ENCODE measurements at regions not wholly inside any gene's neighbourhood (a gene's known extent, or its start where the extent isn't known, plus 50 kb on each side); places are given as distances from the start of the nearest gene placed in this dataset.

GRCh38 chr6:115706324-115706723, 354.4 kb downstream of the FRK start:
- Histone ChIP-seq H3K4me3 (replicated peaks in 1 of 3; ENCODE audit: low read depth in 2 of 3, low read length in 3 of 3) (no peak overlapping the region), H3K27ac (ENCODE audit: low read depth in 1 of 2, low read length in 2 of 2) (no peak overlapping the region), H3K9me3 (replicated peaks in 1 of 2; ENCODE audit: control insufficient read depth in 1 of 2, insufficient read depth in 1 of 2, low read length in 2 of 2) (peaks cover 15 to 24% of the 10 kb centered on the region in 2 donors), H3K79me2 (ENCODE audit: insufficient read depth, low read length) (no peaks in the 10 kb centered on the region), H3K27me3 (ENCODE audit: control insufficient read depth in 2 of 2, insufficient read depth in 2 of 2, low read length in 2 of 2) (no peaks in the 10 kb centered on the region), H3K4me1 (ENCODE audit: control insufficient read depth in 1 of 2, insufficient read depth in 2 of 2, low read length in 2 of 2) (no peaks in the 10 kb centered on the region), H4K20me1 (ENCODE audit: insufficient read depth, low read length) (no peaks in the 10 kb centered on the region), H2AFZ (ENCODE audit: insufficient read depth, low read depth, low read length, poor library complexity, severe bottlenecking) (no peak overlapping the region), H3K9ac (ENCODE audit: insufficient read depth, low read length, poor library complexity, severe bottlenecking) (no peak overlapping the region), H3K36me3 (replicated peaks in 1 of 2; ENCODE audit: control insufficient read depth in 1 of 2, insufficient read depth in 2 of 2, low read length in 2 of 2) (no peaks in the 10 kb centered on the region), H3K4me2 (replicated peaks; ENCODE audit: extremely low read depth, low read length, poor library complexity, severe bottlenecking) (no peak overlapping the region)
- Mint-ChIP-seq H3K27me3 (ENCODE audit: low read depth in 3 of 3) (no peaks in the 10 kb centered on the region), H3K27ac (no peak overlapping the region), H3K9me3 (peaks cover 6 to 22% (median 15%) of the 10 kb centered on the region in 7 donors), H3K4me1 (no peaks in the 10 kb centered on the region), H3K4me3 (no peak overlapping the region), H3K36me3 (no peaks in the 10 kb centered on the region)
- no peak for TF ChIP-seq CTCF (IDR thresholded peaks at IDR 0.05)
- intact Hi-C loops (cut with micrococcal nuclease), result no loop called here
- DNase-seq, result no peak

- no peak overlapping the region for H2AFZ ChIP-seq (ENCODE audit: insufficient read depth, low read depth, low read length, poor library complexity, severe bottlenecking)
- intact Hi-C loops (cut with micrococcal nuclease), result no loop called here
- Mint-ChIP-seq H3K4me3 (no peak overlapping the region), H3K27ac (peak overlapping the region in 1 of 7 donors; percentile 80), H3K27me3 (ENCODE audit: low read depth in 3 of 3) (no peaks in the 10 kb centered on the region), H3K9me3 (peaks cover 6 to 22% (median 15%) of the 10 kb centered on the region in 7 donors), H3K4me1 (no peaks in the 10 kb centered on the region), H3K36me3 (no peaks in the 10 kb centered on the region)
- no peaks in the 10 kb centered on the region for H3K4me1 ChIP-seq (ENCODE audit: control insufficient read depth in 1 of 2, insufficient read depth in 2 of 2, low read length in 2 of 2)
- H4K20me1 ChIP-seq (ENCODE audit: insufficient read depth, low read length), result no peaks in the 10 kb centered on the region
- no peaks in the 10 kb centered on the region for H3K27me3 ChIP-seq (ENCODE audit: control insufficient read depth in 2 of 2, insufficient read depth in 2 of 2, low read length in 2 of 2)
- no peak overlapping the region for H3K4me3 ChIP-seq (replicated peaks in 1 of 3; ENCODE audit: low read depth in 2 of 3, low read length in 3 of 3)
- H3K4me2 ChIP-seq (replicated peaks; ENCODE audit: extremely low read depth, low read length, poor library complexity, severe bottlenecking), result no peak overlapping the region
- TF ChIP-seq CTCF (IDR thresholded peaks at IDR 0.05), result no peak
- H3K27ac ChIP-seq (ENCODE audit: low read depth in 1 of 2, low read length in 2 of 2), result no peak overlapping the region
- no peaks in the 10 kb centered on the region for H3K36me3 ChIP-seq (replicated peaks in 1 of 2; ENCODE audit: control insufficient read depth in 1 of 2, insufficient read depth in 2 of 2, low read length in 2 of 2)
- H3K9me3 ChIP-seq (replicated peaks in 1 of 2; ENCODE audit: control insufficient read depth in 1 of 2, insufficient read depth in 1 of 2, low read length in 2 of 2), result peaks cover 15 to 24% of the 10 kb centered on the region in 2 donors
- DNase-seq, result no peak
- no peaks in the 10 kb centered on the region for H3K79me2 ChIP-seq (ENCODE audit: insufficient read depth, low read length)
- 78% methylated on average over 1 of the region's 3 CpGs for WGBS (ENCODE audit: insufficient coverage)
- H3K9ac ChIP-seq (ENCODE audit: insufficient read depth, low read length, poor library complexity, severe bottlenecking), result no peak overlapping the region
Measured at GRCh38 chr6:115704028-115704427, 356.7 kb downstream of the FRK start.
